Neural cell (in vitro differentiated cells): ENCODE measurements at regions not wholly inside any gene's neighbourhood (a gene's known extent, or its start where the extent isn't known, plus 50 kb on each side); places are given as distances from the start of the nearest gene placed in this dataset.

ENCODE experiments used
- H2AFZ ChIP-seq: fragments of 200-600, 300-800 bp; sonication (generic), shearing (Covaris generic); 2 replicates; pipeline ENCODE4 v1.6.0; 2014; ENCODE audit warnings: low read depth, mild to moderate bottlenecking, antibody characterized with exemption, low read length, moderate library complexity
- H3F3A ChIP-seq: fragments of 200-600 bp; shearing (Covaris generic); 2 replicates; pipeline ENCODE4 v1.6.1; 2016; ENCODE audit warnings: mild to moderate bottlenecking, moderate library complexity, mixed read lengths, antibody characterized with exemption, low read length; ENCODE audit not compliant: insufficient read depth, poor library complexity, severe bottlenecking
- H3K27ac ChIP-seq: fragments of 200-600, 300-800 bp; sonication (generic), shearing (Covaris generic); 2 replicates; pipeline ENCODE4 v1.5.1; 2014; ENCODE audit warnings: mild to moderate bottlenecking, low read length, moderate library complexity
- H3K27me3 ChIP-seq: fragments of 300-800, 200-600 bp; sonication (generic), shearing (Covaris generic); 2 replicates; pipeline ENCODE4 v1.6.0; 2014; ENCODE audit warnings: mild to moderate bottlenecking, low read depth, low read length, moderate library complexity; ENCODE audit not compliant: insufficient read depth
- H3K36me3 ChIP-seq: fragments of 300-800, 200-600 bp; sonication (generic), shearing (Covaris generic); 2 replicates; pipeline ENCODE4 v1.5.1; 2014; ENCODE audit warnings: mild to moderate bottlenecking, antibody characterized with exemption, low read length, moderate library complexity; ENCODE audit not compliant: insufficient read depth
- H3K4me2 ChIP-seq: fragments of 300-800, 200-600 bp; sonication (generic), shearing (Covaris generic); 2 replicates; pipeline ENCODE4 v1.6.0; 2014; ENCODE audit warnings: mild to moderate bottlenecking, low read length
- H3K4me3 ChIP-seq: fragments of 300-800, 200-600 bp; sonication (generic), shearing (Covaris generic); 2 replicates; pipeline ENCODE4 v1.5.1; 2014; ENCODE audit warnings: mild to moderate bottlenecking, low read length, moderate library complexity
- H3K79me2 ChIP-seq: fragments of 200-600 bp; shearing (Covaris generic); replicated peaks from 2 replicates; pipeline ENCODE4 v1.6.0; 2014; ENCODE audit warnings: mild to moderate bottlenecking, low read length, moderate library complexity; ENCODE audit not compliant: insufficient read depth
- H3K9ac ChIP-seq: fragments of 300-800, 200-600 bp; sonication (generic), shearing (Covaris generic); 2 replicates; pipeline ENCODE4 v1.6.1; 2016; ENCODE audit warnings: mild to moderate bottlenecking, low read length, mixed read lengths
- H3K9me2 ChIP-seq: fragments of 200-600 bp; shearing (Covaris generic); 2 replicates; pipeline ENCODE4 v1.6.1; 2016; ENCODE audit warnings: mild to moderate bottlenecking, low read length, mixed read lengths; ENCODE audit not compliant: insufficient read depth
- H3K9me3 ChIP-seq: fragments of 200-600, 300-800 bp; sonication (generic), shearing (Covaris generic); 2 replicates; pipeline ENCODE4 v1.6.1; 2016; ENCODE audit warnings: mild to moderate bottlenecking, mixed run types, low read length, moderate library complexity, mixed read lengths
- H4K20me1 ChIP-seq: fragments of 200-600 bp; shearing (Covaris generic); 2 replicates; pipeline ENCODE4 v1.6.1; 2016; ENCODE audit warnings: mild to moderate bottlenecking, mixed run types; ENCODE audit not compliant: insufficient read depth
- CTCF ChIP-seq: fragments of 450-650 bp; IDR thresholded peaks from 2 replicates; pipeline ENCODE4 v1.5.1; 2014; ENCODE audit warnings: antibody characterized with exemption, mild to moderate bottlenecking, moderate library complexity; ENCODE audit not compliant: poor library complexity, severe bottlenecking
- EP300 ChIP-seq: fragments of 450-650 bp; conservative IDR thresholded peaks from 2 replicates; pipeline ENCODE4 v1.6.1; 2014; ENCODE audit warnings: antibody characterized with exemption, mild to moderate bottlenecking, moderate library complexity; ENCODE audit not compliant: poor library complexity, severe bottlenecking
- EZH2 ChIP-seq: fragments of 200-600, 300-800 bp; shearing (Covaris generic), sonication (generic); IDR thresholded peaks from 2 replicates; pipeline ENCODE4 v1.6.1; 2014; ENCODE audit warnings: antibody characterized with exemption, low read length, borderline replicate concordance, mild to moderate bottlenecking; ENCODE audit not compliant: insufficient read depth, poor library complexity, severe bottlenecking
- MXI1 ChIP-seq: fragments of 450-650 bp; conservative IDR thresholded peaks from 2 replicates; pipeline ENCODE4 v1.6.1; 2014; ENCODE audit warnings: antibody characterized with exemption, mild to moderate bottlenecking; ENCODE audit not compliant: poor library complexity, severe bottlenecking
- POLR2AphosphoS5 ChIP-seq: IDR thresholded peaks from 2 replicates; pipeline ENCODE4 v1.6.1; 2012
- RAD21 ChIP-seq: fragments of 450-650 bp; conservative IDR thresholded peaks from 2 replicates; pipeline ENCODE4 v1.6.1; 2014; ENCODE audit warnings: antibody characterized with exemption, mild to moderate bottlenecking, moderate library complexity
- REST ChIP-seq: IDR thresholded peaks from 2 replicates; pipeline ENCODE4 v1.6.1; 2012; ENCODE audit warnings: borderline replicate concordance
- SMC3 ChIP-seq: fragments of 450-650 bp; conservative IDR thresholded peaks from 2 replicates; pipeline ENCODE4 v1.6.1; 2014; ENCODE audit warnings: antibody characterized with exemption, mild to moderate bottlenecking, moderate library complexity; ENCODE audit not compliant: poor library complexity
- TAF1 ChIP-seq: IDR thresholded peaks from 2 replicates; pipeline ENCODE4 v1.6.1; 2012; ENCODE audit warnings: low read depth

DNA sequence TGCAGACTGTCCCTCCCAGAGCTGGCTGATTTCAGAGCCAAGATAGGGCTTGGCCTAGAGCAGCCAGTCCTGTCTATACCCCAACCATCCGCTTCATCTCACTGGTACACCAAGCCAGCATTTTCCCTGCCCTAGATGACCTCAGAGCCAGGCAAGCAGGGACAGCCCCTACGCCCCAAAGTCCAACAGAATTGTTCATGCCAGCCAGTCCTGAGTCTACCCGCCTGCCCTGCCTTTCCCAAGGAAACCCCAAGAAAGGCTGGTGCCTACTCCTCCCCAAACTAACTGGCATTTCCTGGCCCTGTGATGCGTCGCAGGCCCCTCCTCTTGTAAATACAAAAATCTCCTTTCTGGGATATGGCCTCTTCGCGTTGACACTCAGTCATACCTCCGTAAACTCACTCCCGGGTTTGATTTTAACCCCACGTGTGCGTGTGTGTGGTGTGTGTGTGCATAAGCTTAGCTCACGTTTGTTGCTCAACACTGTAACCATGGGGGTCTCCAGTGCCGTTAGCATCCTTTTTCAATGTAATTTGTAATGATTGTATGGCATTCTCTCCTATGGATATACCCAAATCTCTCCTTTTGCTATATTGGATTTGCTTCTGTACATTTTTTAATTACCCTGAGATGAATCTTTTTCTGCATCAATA, 75.3 kb downstream of the SIK1 start:
- no peaks in the 10 kb centered on the region for H3K27me3 ChIP-seq
- no peaks in the 10 kb centered on the region for H3F3A ChIP-seq
- H3K36me3 ChIP-seq = no peaks in the 10 kb centered on the region
- H3K27ac ChIP-seq = no peak overlapping the region
- TF ChIP-seq EP300 (no peak), REST (no peak), TAF1 (no peak), EZH2 (no peak), RAD21 (no peak), CTCF (no peak), SMC3 (no peak), POLR2AphosphoS5 (no peak), MXI1 (no peak)
- H3K9me2 ChIP-seq = no peaks in the 10 kb centered on the region
- H3K9ac ChIP-seq = no peak overlapping the region
- no peaks in the 10 kb centered on the region for H3K9me3 ChIP-seq
- H2AFZ ChIP-seq = no peak overlapping the region
- H3K79me2 ChIP-seq = no peaks in the 10 kb centered on the region
- no peak overlapping the region for H3K4me2 ChIP-seq
- no peak overlapping the region for H3K4me3 ChIP-seq
- H4K20me1 ChIP-seq = no peaks in the 10 kb centered on the region

DNA sequence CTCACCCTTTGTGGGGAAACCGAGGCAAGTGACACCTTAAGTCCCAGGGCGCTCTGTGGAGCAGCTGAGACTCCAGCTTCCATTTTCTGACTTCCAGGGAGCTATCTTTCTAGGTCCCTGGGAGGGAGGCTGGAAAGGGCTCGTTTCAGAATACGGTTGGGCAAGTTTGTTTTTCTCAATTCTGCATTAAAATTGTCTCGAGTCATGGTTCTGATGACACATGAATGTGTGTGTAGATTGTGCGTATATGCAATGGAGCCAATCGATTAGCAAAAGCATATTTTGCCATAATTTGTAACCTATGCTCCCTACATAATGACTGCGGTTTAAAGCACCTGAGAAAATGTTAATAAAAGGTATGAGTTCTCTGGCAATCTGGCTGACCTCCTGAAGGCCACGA, 77.3 kb downstream of the SIK1 start:
- no peak overlapping the region for H2AFZ ChIP-seq
- no peak overlapping the region for H3K27ac ChIP-seq
- H3K4me2 ChIP-seq = no peak overlapping the region
- no peaks in the 10 kb centered on the region for H3K27me3 ChIP-seq
- no peak overlapping the region for H3K9ac ChIP-seq
- no peaks in the 10 kb centered on the region for H4K20me1 ChIP-seq
- no peaks in the 10 kb centered on the region for H3K79me2 ChIP-seq
- TF ChIP-seq REST (no peak), EZH2 (no peak), CTCF (no peak), TAF1 (no peak), SMC3 (no peak), POLR2AphosphoS5 (no peak), MXI1 (no peak), RAD21 (no peak), EP300 (no peak)
- H3K9me2 ChIP-seq = no peaks in the 10 kb centered on the region
- no peak overlapping the region for H3K4me3 ChIP-seq
- no peaks in the 10 kb centered on the region for H3K36me3 ChIP-seq
- H3F3A ChIP-seq = no peaks in the 10 kb centered on the region
- H3K9me3 ChIP-seq = no peaks in the 10 kb centered on the region
